22Rv1 (cell line): ENCODE measurements at regions not wholly inside any gene's neighbourhood (a gene's known extent, or its start where the extent isn't known, plus 50 kb on each side); places are given as distances from the start of the nearest gene placed in this dataset.

Experiments
- H3K27ac ChIP-seq: fragments of 450-650 bp; 2 replicates; pipeline ENCODE4 v1.5.1; 2017
- CTCF ChIP-seq: fragments of 450-650 bp; IDR thresholded peaks from 2 replicates; pipeline ENCODE4 v1.5.1; 2017; ENCODE audit warnings: mild to moderate bottlenecking
- ZFX ChIP-seq: fragments of 450-650 bp; IDR thresholded peaks from 2 replicates; pipeline ENCODE4 v1.6.1; 2017; ENCODE audit warnings: antibody characterized with exemption, borderline replicate concordance

GRCh38 chr12:89105243-89105642 lies 247.1 kb downstream of the DUSP6 start:
- TF ChIP-seq CTCF: no peak
- no peak for TF ChIP-seq ZFX
- H3K27ac ChIP-seq: no peak overlapping the region

- TF ChIP-seq ZFX: no peak
- TF ChIP-seq CTCF: no peak
- H3K27ac ChIP-seq: no peak overlapping the region
Measured at GRCh38 chr12:89103831-89104230, 248.5 kb downstream of the DUSP6 start.

GRCh38 chr12:89101440-89101839 lies 250.9 kb downstream of the DUSP6 start:
- H3K27ac ChIP-seq: no peak overlapping the region

GRCh38 chr12:89098441-89099112 lies 253.7 kb downstream of the DUSP6 start:
- TF ChIP-seq CTCF (no peak), ZFX (no peak)
- H3K27ac ChIP-seq: no peak overlapping the region

More at GRCh38 chr12:89101440-89101839, 250.9 kb downstream of the DUSP6 start:
- no peak for TF ChIP-seq CTCF
- no peak for TF ChIP-seq ZFX

GRCh38 chr12:89092297-89092696 lies 260.0 kb downstream of the DUSP6 start:
- no peak for TF ChIP-seq CTCF
- TF ChIP-seq ZFX: no peak
- H3K27ac ChIP-seq: no peak overlapping the region

GRCh38 chr12:89091293-89091841 lies 260.9 kb downstream of the DUSP6 start:
- H3K27ac ChIP-seq: no peak overlapping the region
- TF ChIP-seq ZFX (no peak), CTCF (no peak)

GRCh38 chr12:89089264-89089663 lies 263.0 kb downstream of the DUSP6 start:
- TF ChIP-seq CTCF: no peak
- no peak for TF ChIP-seq ZFX
- no peak overlapping the region for H3K27ac ChIP-seq
